ENCODE measurements at regions not wholly inside any gene's neighbourhood (a gene's known extent, or its start where the extent isn't known, plus 50 kb on each side); places are given as distances from the start of the nearest gene placed in this dataset.

- H3K4me3 ChIP-seq, result no peak overlapping the region
- TF ChIP-seq CTCF (IDR thresholded peaks at IDR 0.05), result no peak
- peaks cover 4% of the 10 kb centered on the region for H3K4me1 ChIP-seq
- H3K36me3 ChIP-seq, result no peaks in the 10 kb centered on the region
- H3K27me3 ChIP-seq (ENCODE audit: low read depth), result no peaks in the 10 kb centered on the region
- H3K9me3 ChIP-seq, result no peaks in the 10 kb centered on the region
- ATAC-seq (no peak), DNase-seq (no peak)
- intact Hi-C loops (cut with DNase I), result no loop called here
- H3K27ac ChIP-seq, result no peak overlapping the region
Observed at GRCh38 chr14:38121320-38122020, 86.2 kb upstream of the SSTR1 start.

GRCh38 chr14:38122241-38122640 lies 85.5 kb upstream of the SSTR1 start:
- intact Hi-C loops (cut with DNase I), result no loop called here
- peaks cover 4% of the 10 kb centered on the region for H3K4me1 ChIP-seq
- TF ChIP-seq CTCF (IDR thresholded peaks at IDR 0.05), result no peak
- H3K4me3 ChIP-seq, result no peak overlapping the region
- no peak overlapping the region for H3K27ac ChIP-seq
- no peaks in the 10 kb centered on the region for H3K27me3 ChIP-seq (ENCODE audit: low read depth)
- no peaks in the 10 kb centered on the region for H3K9me3 ChIP-seq
- ATAC-seq (no peak), DNase-seq (no peak)
- no peaks in the 10 kb centered on the region for H3K36me3 ChIP-seq

- no peak for ATAC-seq
- DNase-seq, result no peak
- H3K27me3 ChIP-seq (ENCODE audit: low read depth), result no peaks in the 10 kb centered on the region
- no peaks in the 10 kb centered on the region for H3K36me3 ChIP-seq
- peaks cover 4% of the 10 kb centered on the region for H3K4me1 ChIP-seq
- H3K4me3 ChIP-seq, result no peak overlapping the region
- no peak for TF ChIP-seq CTCF (IDR thresholded peaks at IDR 0.05)
- H3K9me3 ChIP-seq, result no peaks in the 10 kb centered on the region
- intact Hi-C loops (cut with DNase I), result no loop called here
- no peak overlapping the region for H3K27ac ChIP-seq
Observed at GRCh38 chr14:38124506-38124905, 83.2 kb upstream of the SSTR1 start.

- Histone ChIP-seq H3K9me3 (no peaks in the 10 kb centered on the region), H3K4me1 (peaks cover 4% of the 10 kb centered on the region), H3K36me3 (no peaks in the 10 kb centered on the region), H3K4me3 (no peak overlapping the region), H3K27ac (no peak overlapping the region), H3K27me3 (ENCODE audit: low read depth) (no peaks in the 10 kb centered on the region)
- TF ChIP-seq CTCF (IDR thresholded peaks at IDR 0.05), result no peak
- intact Hi-C loops (cut with DNase I), result no loop called here
- ATAC-seq (no peak), DNase-seq (no peak)
Observed at GRCh38 chr14:38125481-38126037, 82.1 kb upstream of the SSTR1 start.

GRCh38 chr14:38127356-38127755 lies 80.3 kb upstream of the SSTR1 start:
- ATAC-seq (no peak), DNase-seq (no peak)
- no peaks in the 10 kb centered on the region for H3K4me1 ChIP-seq
- TF ChIP-seq CTCF (IDR thresholded peaks at IDR 0.05), result no peak
- no peaks in the 10 kb centered on the region for H3K9me3 ChIP-seq
- H3K36me3 ChIP-seq, result no peaks in the 10 kb centered on the region
- no peak overlapping the region for H3K4me3 ChIP-seq
- intact Hi-C loops (cut with DNase I), result no loop called here
- no peaks in the 10 kb centered on the region for H3K27me3 ChIP-seq (ENCODE audit: low read depth)
- H3K27ac ChIP-seq, result no peak overlapping the region

Data from lower lobe of right lung (tissue), 2 donors.